SU-DHL-6 (cell line): ENCODE measurements at regions not wholly inside any gene's neighbourhood (a gene's known extent, or its start where the extent isn't known, plus 50 kb on each side); places are given as distances from the start of the nearest gene placed in this dataset.

Experiments
- H2AFZ ChIP-seq: fragments of 200-600 bp; sonication (generic); 2 replicates; pipeline ENCODE4 v1.6.1; 2014; ENCODE audit warnings: low read depth, mild to moderate bottlenecking, moderate library complexity, mixed read lengths, antibody characterized with exemption, low read length; ENCODE audit not compliant: severe bottlenecking
- H3F3A ChIP-seq: fragments of 200-600 bp; shearing (Covaris generic); 2 replicates; pipeline ENCODE4 v1.6.0; 2016; ENCODE audit warnings: antibody characterized with exemption, mild to moderate bottlenecking; ENCODE audit not compliant: insufficient read depth
- H3K27ac ChIP-seq: fragments of 200-600 bp; sonication (generic); 2 replicates; pipeline ENCODE4 v1.5.1; 2016; ENCODE audit warnings: low read depth, mild to moderate bottlenecking, low read length, moderate library complexity, mixed read lengths
- H3K27me3 ChIP-seq: fragments of 200-600 bp; sonication (generic), shearing (Covaris generic); 2 replicates; pipeline ENCODE4 v1.6.0; 2014; ENCODE audit warnings: mild to moderate bottlenecking, low read length
- H3K36me3 ChIP-seq: fragments of 200-600 bp; sonication (generic); 2 replicates; pipeline ENCODE4 v1.6.1; 2014; ENCODE audit warnings: mild to moderate bottlenecking, low read length, mixed read lengths
- H3K4me2 ChIP-seq: fragments of 300-600, 200-600 bp; shearing (Covaris generic), sonication (generic); 2 replicates; pipeline ENCODE4 v1.6.0; 2014; ENCODE audit warnings: low read length, low read depth, mild to moderate bottlenecking; ENCODE audit not compliant: poor library complexity, severe bottlenecking
- H3K4me3 ChIP-seq: fragments of 200-600 bp; sonication (generic); 2 replicates; pipeline ENCODE4 v1.5.1; 2014; ENCODE audit warnings: antibody characterized with exemption, low read length, mild to moderate bottlenecking, mixed read lengths; ENCODE audit not compliant: insufficient read depth, poor library complexity, severe bottlenecking
- H3K79me2 ChIP-seq: fragments of 200-600 bp; sonication (generic); 2 replicates; pipeline ENCODE4 v1.6.1; 2014; ENCODE audit warnings: mild to moderate bottlenecking, low read length, moderate library complexity; ENCODE audit not compliant: insufficient read depth
- H3K9ac ChIP-seq: fragments of 200-600 bp; sonication (generic); 2 replicates; pipeline ENCODE4 v1.7.0; 2014; ENCODE audit warnings: mild to moderate bottlenecking, low read length
- H3K9me2 ChIP-seq: fragments of 200-600 bp; sonication (generic); replicated peaks from 2 replicates; pipeline ENCODE4 v1.6.1; 2014; ENCODE audit warnings: low read length; ENCODE audit not compliant: insufficient read depth
- H3K9me3 ChIP-seq: fragments of 200-600 bp; sonication (generic); 2 replicates; pipeline ENCODE4 v1.6.1; 2014; ENCODE audit warnings: low read length, mixed read lengths; ENCODE audit not compliant: insufficient read depth
- H4K20me1 ChIP-seq: fragments of 200-600 bp; sonication (generic); 2 replicates; pipeline ENCODE4 v1.6.1; 2014; ENCODE audit warnings: low read depth, mild to moderate bottlenecking, antibody characterized with exemption, low read length, moderate library complexity, mixed read lengths
- EZH2phosphoT487 ChIP-seq: fragments of 200-600 bp; sonication (generic), shearing (Covaris generic); conservative IDR thresholded peaks from 2 replicates; pipeline ENCODE4 v1.6.1; 2018; ENCODE audit warnings: mild to moderate bottlenecking, antibody characterized with exemption, low read length, moderate library complexity, mixed read lengths
- TF ChIP-seq, protein P1 (sequence below): fragments of 200-600 bp; sonication (generic); IDR thresholded peaks from one replicate; pipeline ENCODE4 v1.5.1; 2017; ENCODE audit warnings: antibody characterized with exemption, mild to moderate bottlenecking, low read length, moderate library complexity; ENCODE audit not compliant: insufficient read depth, poor library complexity, severe bottlenecking

DNA sequence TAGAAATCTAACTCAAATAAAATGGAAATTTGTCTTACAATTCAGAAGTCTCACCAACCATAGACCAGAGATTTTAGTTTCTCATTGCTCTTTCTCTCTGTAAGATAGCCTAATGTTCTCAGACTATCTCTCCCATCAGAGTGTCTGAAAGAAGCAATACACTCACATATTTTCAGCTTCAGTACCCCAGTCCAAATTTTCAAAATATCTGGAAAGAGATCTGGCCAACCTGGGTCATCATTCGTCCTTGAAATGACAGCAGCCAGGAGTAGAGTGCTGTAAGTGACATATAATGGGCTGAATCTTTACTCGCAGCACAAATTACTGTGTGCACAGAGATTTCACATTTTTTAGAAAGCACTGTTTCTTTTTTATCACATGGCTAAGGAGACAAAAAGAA, 313.3 kb upstream of the PRR16 start:
- TF ChIP-seq, protein P1, sequence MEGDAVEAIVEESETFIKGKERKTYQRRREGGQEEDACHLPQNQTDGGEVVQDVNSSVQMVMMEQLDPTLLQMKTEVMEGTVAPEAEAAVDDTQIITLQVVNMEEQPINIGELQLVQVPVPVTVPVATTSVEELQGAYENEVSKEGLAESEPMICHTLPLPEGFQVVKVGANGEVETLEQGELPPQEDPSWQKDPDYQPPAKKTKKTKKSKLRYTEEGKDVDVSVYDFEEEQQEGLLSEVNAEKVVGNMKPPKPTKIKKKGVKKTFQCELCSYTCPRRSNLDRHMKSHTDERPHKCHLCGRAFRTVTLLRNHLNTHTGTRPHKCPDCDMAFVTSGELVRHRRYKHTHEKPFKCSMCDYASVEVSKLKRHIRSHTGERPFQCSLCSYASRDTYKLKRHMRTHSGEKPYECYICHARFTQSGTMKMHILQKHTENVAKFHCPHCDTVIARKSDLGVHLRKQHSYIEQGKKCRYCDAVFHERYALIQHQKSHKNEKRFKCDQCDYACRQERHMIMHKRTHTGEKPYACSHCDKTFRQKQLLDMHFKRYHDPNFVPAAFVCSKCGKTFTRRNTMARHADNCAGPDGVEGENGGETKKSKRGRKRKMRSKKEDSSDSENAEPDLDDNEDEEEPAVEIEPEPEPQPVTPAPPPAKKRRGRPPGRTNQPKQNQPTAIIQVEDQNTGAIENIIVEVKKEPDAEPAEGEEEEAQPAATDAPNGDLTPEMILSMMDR, result no peak
- no peak for TF ChIP-seq EZH2phosphoT487
- H3K36me3 ChIP-seq, result no peaks in the 10 kb centered on the region
- H2AFZ ChIP-seq, result no peak overlapping the region
- H3K27ac ChIP-seq, result no peak overlapping the region
- no peaks in the 10 kb centered on the region for H4K20me1 ChIP-seq
- no peaks in the 10 kb centered on the region for H3K79me2 ChIP-seq
- H3K9ac ChIP-seq, result no peak overlapping the region
- H3F3A ChIP-seq, result no peaks in the 10 kb centered on the region
- H3K4me3 ChIP-seq, result no peak overlapping the region
- H3K9me2 ChIP-seq, result no peaks in the 10 kb centered on the region
- no peaks in the 10 kb centered on the region for H3K9me3 ChIP-seq
- no peaks in the 10 kb centered on the region for H3K27me3 ChIP-seq
- no peak overlapping the region for H3K4me2 ChIP-seq

DNA sequence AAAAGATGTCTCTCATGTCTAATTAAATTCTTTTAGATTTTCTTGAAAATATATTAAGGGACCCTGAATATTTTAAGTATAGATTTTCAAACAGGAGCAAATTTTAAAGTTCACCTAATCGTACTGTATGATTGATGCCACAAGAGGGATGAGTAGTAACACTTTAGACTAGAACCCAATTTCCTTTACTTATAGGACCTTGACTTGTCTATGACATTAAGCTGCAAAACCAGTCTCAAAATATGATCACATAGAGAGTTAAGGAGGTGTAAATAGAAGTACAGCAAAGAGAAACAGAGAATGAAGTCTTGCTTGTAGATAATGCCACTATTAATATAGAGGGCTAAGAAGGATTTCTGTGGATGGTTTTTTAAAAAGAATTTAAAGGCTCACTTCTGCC, 312.9 kb upstream of the PRR16 start:
- Histone ChIP-seq H3K9me2 (no peaks in the 10 kb centered on the region), H3K9me3 (no peaks in the 10 kb centered on the region), H3K9ac (no peak overlapping the region), H3K79me2 (no peaks in the 10 kb centered on the region), H3K4me2 (no peak overlapping the region), H3K27ac (no peak overlapping the region), H4K20me1 (no peaks in the 10 kb centered on the region), H3K27me3 (no peaks in the 10 kb centered on the region), H3K4me3 (no peak overlapping the region), H3F3A (no peaks in the 10 kb centered on the region), H3K36me3 (no peaks in the 10 kb centered on the region), H2AFZ (no peak overlapping the region)
- TF ChIP-seq EZH2phosphoT487, result no peak
- TF ChIP-seq, protein P1, result no peak

DNA sequence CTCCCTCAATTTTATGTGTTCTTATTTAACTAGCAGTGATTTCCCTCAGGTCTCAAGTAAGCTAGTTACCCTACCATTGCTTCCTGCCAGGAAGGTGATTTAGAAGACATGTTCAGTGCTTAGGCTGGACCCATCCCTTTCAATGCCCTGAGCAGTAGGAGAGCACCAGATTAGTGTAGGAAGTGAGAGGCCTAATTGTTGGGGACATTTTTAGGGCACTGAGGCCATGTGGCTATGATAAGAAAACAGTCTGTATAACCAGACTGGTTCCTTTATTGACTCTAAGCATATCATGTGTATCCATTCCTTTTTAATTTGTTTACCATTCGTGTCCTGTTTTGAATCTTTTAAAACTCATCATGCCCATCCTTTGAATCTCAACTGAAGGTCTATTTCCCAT, 312.3 kb upstream of the PRR16 start:
- Histone ChIP-seq H3K36me3 (no peaks in the 10 kb centered on the region), H4K20me1 (no peaks in the 10 kb centered on the region), H3K9me3 (no peaks in the 10 kb centered on the region), H3K9ac (no peak overlapping the region), H3K79me2 (no peaks in the 10 kb centered on the region), H3K9me2 (no peaks in the 10 kb centered on the region), H3K27ac (no peak overlapping the region), H3K27me3 (no peaks in the 10 kb centered on the region), H3K4me3 (no peak overlapping the region), H2AFZ (no peak overlapping the region), H3K4me2 (no peak overlapping the region), H3F3A (no peaks in the 10 kb centered on the region)
- no peak for TF ChIP-seq EZH2phosphoT487

DNA sequence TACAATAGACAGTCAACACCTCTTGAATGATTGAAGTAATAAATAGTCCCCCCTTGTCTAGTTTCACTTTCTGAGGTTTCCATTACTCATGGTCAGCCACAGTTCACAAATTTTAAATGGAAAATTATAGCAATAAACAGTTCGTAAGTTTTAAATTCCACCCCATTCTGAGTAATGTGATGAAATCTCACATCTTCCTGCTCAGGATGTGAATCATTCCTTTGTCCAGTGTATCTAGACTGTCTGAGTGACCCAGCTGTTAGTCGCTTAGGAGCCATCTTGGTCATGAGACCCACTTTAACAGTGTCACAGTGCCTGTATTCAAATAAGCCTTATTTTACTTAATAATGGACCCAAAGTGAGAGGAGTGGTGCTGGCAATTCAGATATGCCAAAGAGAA, 311.6 kb upstream of the PRR16 start:
- Histone ChIP-seq H3K4me3 (no peak overlapping the region), H3K27me3 (no peaks in the 10 kb centered on the region), H3F3A (no peaks in the 10 kb centered on the region), H3K9me3 (no peaks in the 10 kb centered on the region), H3K27ac (no peak overlapping the region), H3K4me2 (no peak overlapping the region), H4K20me1 (no peaks in the 10 kb centered on the region), H2AFZ (no peak overlapping the region), H3K9me2 (no peaks in the 10 kb centered on the region), H3K36me3 (no peaks in the 10 kb centered on the region), H3K9ac (no peak overlapping the region), H3K79me2 (no peaks in the 10 kb centered on the region)
- TF ChIP-seq, protein P1, result no peak
- TF ChIP-seq EZH2phosphoT487, result no peak
